GM12891 (cell line): ENCODE measurements at regions not wholly inside any gene's neighbourhood (a gene's known extent, or its start where the extent isn't known, plus 50 kb on each side); places are given as distances from the start of the nearest gene placed in this dataset.

Experiments
- PAX5 ChIP-seq: IDR thresholded peaks from 2 replicates; pipeline ENCODE4 v1.6.1; 2011; ENCODE audit warnings: low read length, moderate library complexity, mild to moderate bottlenecking; ENCODE audit not compliant: insufficient read depth, severe bottlenecking
- POLR2A ChIP-seq: IDR thresholded peaks from 2 replicates; pipeline ENCODE4 v1.6.1; 2011; ENCODE audit warnings: low read depth, low read length, control low read depth
- POLR2AphosphoS5 ChIP-seq: IDR thresholded peaks from 2 replicates; pipeline ENCODE4 v1.6.1; 2011; ENCODE audit warnings: low read depth, low read length, control low read depth
- SPI1 ChIP-seq: IDR thresholded peaks from 2 replicates; pipeline ENCODE4 v1.6.1; 2011; ENCODE audit warnings: low read depth, low read length, control low read depth
- TAF1 ChIP-seq: IDR thresholded peaks from 2 replicates; pipeline ENCODE4 v1.6.1; 2011; ENCODE audit warnings: low read depth, low read length, control low read depth

- TF ChIP-seq POLR2A (no peak), POLR2AphosphoS5 (no peak), SPI1 (no peak), TAF1 (no peak), PAX5 (no peak)
These were observed 72.9 kb downstream of the PSMB1 start for GRCh38 chr6:170480050-170480692.
